CD4-positive, alpha-beta T cell (primary cell): ENCODE measurements at regions not wholly inside any gene's neighbourhood (a gene's known extent, or its start where the extent isn't known, plus 50 kb on each side); places are given as distances from the start of the nearest gene placed in this dataset.

ENCODE experiments used
- ATAC-seq: fragments of 200-7000 bp; cut with Tn5 transposase; one replicate; pipeline ENCODE4 v1.10.0; 2022; ENCODE audit warnings: mild to moderate bottlenecking; ENCODE audit not compliant: poor library complexity
- CTCF ChIA-PET: fragments of 350-600 bp; sonication (Branson Sonifier 250); formaldehyde crosslinking; loops from one replicate; lab custom pipeline; 2021; ENCODE audit warnings: antibody characterized with exemption, inconsistent platforms; lab: Charles Lee
- POLR2A ChIA-PET: fragments of 350-600 bp; sonication (Branson Sonifier 250); formaldehyde crosslinking; loops from one replicate; lab custom pipeline; 2021; ENCODE audit warnings: antibody characterized with exemption, inconsistent platforms; lab: Charles Lee
- DNase-seq, 14 experiments: peaks; one replicate each; pipeline ENCODE4 v3.0.0-alpha.2; 2013 to 2020; ENCODE audit warnings: mixed read lengths in 2 of 14
- H3K27ac ChIP-seq, 2 donors: one replicate each; pipeline versions ENCODE4 v1.5.1 to v1.7.0; 2013; ENCODE audit warnings: low read length in 2 of 2, low read depth in 1 of 2, mild to moderate bottlenecking in 1 of 2
- H3K27me3 ChIP-seq, 2 experiments: 1 replicate in 1 of 2; 2 replicates in 1 of 2; pipeline versions ENCODE4 v1.6.1 to v1.7.0; 2013; ENCODE audit warnings: low read length in 2 of 2, control low read depth in 1 of 2, mild to moderate bottlenecking in 1 of 2, moderate library complexity in 1 of 2; ENCODE audit not compliant: insufficient read depth in 2 of 2, control insufficient read depth in 1 of 2
- H3K36me3 ChIP-seq: one replicate; pipeline ENCODE4 v1.6.1; 2013; ENCODE audit warnings: low read length, control low read depth; ENCODE audit not compliant: insufficient read depth
- H3K4me1 ChIP-seq: one replicate; pipeline ENCODE4 v1.6.1; 2013; ENCODE audit warnings: low read length, control low read depth; ENCODE audit not compliant: insufficient read depth
- H3K4me3 ChIP-seq: one replicate; pipeline ENCODE4 v1.5.1; 2013; ENCODE audit warnings: mild to moderate bottlenecking, low read length, moderate library complexity
- H3K9me3 ChIP-seq, 2 experiments: 1 replicate in 1 of 2; 2 replicates in 1 of 2; pipeline versions ENCODE4 v1.6.1 to v1.7.0; 2013; ENCODE audit warnings: low read length in 2 of 2, mild to moderate bottlenecking in 2 of 2, control low read depth in 1 of 2, moderate library complexity in 1 of 2; ENCODE audit not compliant: control insufficient read depth in 1 of 2, insufficient read depth in 1 of 2
- H3K27ac Mint-ChIP-seq: one replicate; pipeline ENCODE4 v1.8.0; 2020; ENCODE audit warnings: mixed read lengths
- H3K27me3 Mint-ChIP-seq: one replicate; pipeline ENCODE4 v1.8.0; 2021; ENCODE audit warnings: mixed read lengths
- H3K36me3 Mint-ChIP-seq: one replicate; pipeline ENCODE4 v1.8.0; 2021; ENCODE audit warnings: low read depth, mixed read lengths
- H3K4me1 Mint-ChIP-seq: one replicate; pipeline ENCODE4 v1.8.0; 2021; ENCODE audit warnings: low read depth, mixed read lengths
- H3K4me3 Mint-ChIP-seq: one replicate; pipeline ENCODE4 v1.8.0; 2020; ENCODE audit warnings: mild to moderate bottlenecking, mixed read lengths
- H3K9me3 Mint-ChIP-seq: one replicate; pipeline ENCODE4 v1.8.0; 2020; ENCODE audit warnings: mixed read lengths
- intact Hi-C, 2 experiments: fragments of 100-400 bp; cut with DNase I in 1 of 2; cut with micrococcal nuclease in 1 of 2; formaldehyde crosslinking; loops; one replicate each; pipeline versions ENCODE4 v1.15.1 to v1.9.0; 2023 to 2025; cut with DNase I, micrococcal nuclease
- TF ChIP-seq, protein P1 (sequence below): fragments of 200-600 bp; IDR thresholded peaks from one replicate; pipeline ENCODE4 v1.8.0; 2022; ENCODE audit warnings: antibody characterized with exemption, mild to moderate bottlenecking

DNA sequence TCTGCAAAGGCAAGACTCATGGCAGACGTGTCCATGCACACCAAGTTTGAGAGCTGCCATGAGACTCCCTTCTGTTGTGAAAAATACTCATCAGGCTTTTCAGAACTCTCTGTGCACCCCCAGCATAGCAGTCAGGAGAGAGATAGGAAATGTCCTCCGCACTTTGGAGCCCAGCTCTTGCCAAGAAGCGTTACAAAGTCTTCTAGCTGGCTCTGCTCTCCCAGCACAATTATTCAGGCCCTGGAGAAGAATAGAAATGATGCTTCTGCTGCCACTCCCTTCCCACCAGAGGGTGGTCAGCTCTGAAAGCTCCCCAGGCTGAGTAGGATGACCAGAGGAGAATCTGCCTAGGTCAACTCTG is 594.4 kb upstream of the ID2 start:
- ChIA-PET CTCF (no interaction called here), POLR2A (no interaction called here)
- Mint-ChIP-seq H3K9me3 (no peaks in the 10 kb centered on the region), H3K4me3 (no peak overlapping the region), H3K4me1 (no peaks in the 10 kb centered on the region), H3K36me3 (no peaks in the 10 kb centered on the region), H3K27me3 (no peaks in the 10 kb centered on the region), H3K27ac (no peak overlapping the region)
- intact Hi-C loops: no loop called here
- H3K27ac ChIP-seq: no peak overlapping the region
- ATAC-seq (no peak), DNase-seq (no peak)
- no peaks in the 10 kb centered on the region for H3K36me3 ChIP-seq
- no peaks in the 10 kb centered on the region for H3K27me3 ChIP-seq
- TF ChIP-seq, protein P1, sequence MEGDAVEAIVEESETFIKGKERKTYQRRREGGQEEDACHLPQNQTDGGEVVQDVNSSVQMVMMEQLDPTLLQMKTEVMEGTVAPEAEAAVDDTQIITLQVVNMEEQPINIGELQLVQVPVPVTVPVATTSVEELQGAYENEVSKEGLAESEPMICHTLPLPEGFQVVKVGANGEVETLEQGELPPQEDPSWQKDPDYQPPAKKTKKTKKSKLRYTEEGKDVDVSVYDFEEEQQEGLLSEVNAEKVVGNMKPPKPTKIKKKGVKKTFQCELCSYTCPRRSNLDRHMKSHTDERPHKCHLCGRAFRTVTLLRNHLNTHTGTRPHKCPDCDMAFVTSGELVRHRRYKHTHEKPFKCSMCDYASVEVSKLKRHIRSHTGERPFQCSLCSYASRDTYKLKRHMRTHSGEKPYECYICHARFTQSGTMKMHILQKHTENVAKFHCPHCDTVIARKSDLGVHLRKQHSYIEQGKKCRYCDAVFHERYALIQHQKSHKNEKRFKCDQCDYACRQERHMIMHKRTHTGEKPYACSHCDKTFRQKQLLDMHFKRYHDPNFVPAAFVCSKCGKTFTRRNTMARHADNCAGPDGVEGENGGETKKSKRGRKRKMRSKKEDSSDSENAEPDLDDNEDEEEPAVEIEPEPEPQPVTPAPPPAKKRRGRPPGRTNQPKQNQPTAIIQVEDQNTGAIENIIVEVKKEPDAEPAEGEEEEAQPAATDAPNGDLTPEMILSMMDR: no peak
- H3K9me3 ChIP-seq: no peaks in the 10 kb centered on the region
- peaks cover 6% of the 10 kb centered on the region for H3K4me1 ChIP-seq
- H3K4me3 ChIP-seq: no peak overlapping the region

DNA sequence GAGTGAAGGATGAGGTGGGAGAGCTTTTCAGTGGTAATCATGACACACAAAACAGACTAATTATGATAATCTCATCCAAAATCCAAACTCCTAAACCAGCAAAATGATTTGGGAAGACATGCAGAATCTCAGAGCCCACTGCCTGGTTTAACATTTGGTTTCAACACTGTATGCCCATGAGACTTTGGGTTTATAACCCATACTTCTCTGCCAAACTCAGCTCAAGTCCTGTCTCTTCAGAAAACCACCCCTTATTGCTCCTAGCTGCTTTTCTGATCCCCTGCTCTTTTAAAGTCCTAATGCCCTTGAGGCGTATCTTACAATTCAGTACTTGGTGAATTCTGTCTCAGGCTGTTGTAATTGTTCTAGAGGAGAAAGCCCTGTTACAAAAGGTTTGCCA is 593.0 kb upstream of the ID2 start:
- DNase-seq: no peak
- no peaks in the 10 kb centered on the region for H3K27me3 Mint-ChIP-seq
- no peaks in the 10 kb centered on the region for H3K36me3 Mint-ChIP-seq
- TF ChIP-seq, protein P1: no peak
- Histone ChIP-seq H3K36me3 (no peaks in the 10 kb centered on the region), H3K9me3 (no peaks in the 10 kb centered on the region), H3K4me3 (no peak overlapping the region), H3K27ac (no peak overlapping the region), H3K4me1 (peaks cover 6% of the 10 kb centered on the region), H3K27me3 (no peaks in the 10 kb centered on the region)
- no peak overlapping the region for H3K27ac Mint-ChIP-seq
- ChIA-PET CTCF (no interaction called here), POLR2A (no interaction called here)
- no peaks in the 10 kb centered on the region for H3K9me3 Mint-ChIP-seq
- intact Hi-C loops: no loop called here
- ATAC-seq: no peak
- no peak overlapping the region for H3K4me3 Mint-ChIP-seq
- no peaks in the 10 kb centered on the region for H3K4me1 Mint-ChIP-seq

DNA sequence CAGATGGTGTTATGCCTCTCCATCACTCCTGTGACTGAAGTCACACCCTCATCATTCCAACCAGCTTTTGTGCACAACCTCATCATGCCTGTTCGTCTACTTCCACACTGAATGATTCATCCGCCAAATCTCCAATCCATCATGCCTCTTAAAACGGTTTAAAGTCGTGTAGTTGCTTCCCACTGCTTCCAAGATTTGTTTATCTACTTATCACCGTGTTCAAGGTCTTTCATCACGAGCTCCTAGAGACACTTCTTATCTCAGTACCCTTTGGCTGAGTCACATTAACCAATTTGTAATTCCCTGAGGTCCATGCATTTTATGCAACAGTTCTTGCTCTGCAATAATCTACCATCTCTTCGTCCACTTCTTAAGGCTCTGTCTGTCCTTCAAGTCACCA is 592.3 kb upstream of the ID2 start:
- H3K4me3 ChIP-seq: no peak overlapping the region
- intact Hi-C loops: no loop called here
- H3K27me3 ChIP-seq: no peaks in the 10 kb centered on the region
- ChIA-PET POLR2A (no interaction called here), CTCF (no interaction called here)
- no peaks in the 10 kb centered on the region for H3K27me3 Mint-ChIP-seq
- no peaks in the 10 kb centered on the region for H3K4me1 Mint-ChIP-seq
- TF ChIP-seq, protein P1: no peak
- no peak for DNase-seq
- no peaks in the 10 kb centered on the region for H3K9me3 ChIP-seq
- no peaks in the 10 kb centered on the region for H3K36me3 Mint-ChIP-seq
- no peaks in the 10 kb centered on the region for H3K9me3 Mint-ChIP-seq
- no peaks in the 10 kb centered on the region for H3K36me3 ChIP-seq
- no peak overlapping the region for H3K27ac ChIP-seq
- no peak overlapping the region for H3K4me3 Mint-ChIP-seq
- ATAC-seq: no peak
- peaks cover 6% of the 10 kb centered on the region for H3K4me1 ChIP-seq
- no peak overlapping the region for H3K27ac Mint-ChIP-seq
